ENCODE measurements at regions not wholly inside any gene's neighbourhood (a gene's known extent, or its start where the extent isn't known, plus 50 kb on each side); places are given as distances from the start of the nearest gene placed in this dataset.

- DNase-seq = no peak
- Histone ChIP-seq H3K27me3 (ENCODE audit: insufficient read depth, low read depth) (no peaks in the 10 kb centered on the region), H3K9me2 (ENCODE audit: insufficient read depth) (no peaks in the 10 kb centered on the region), H3K79me2 (ENCODE audit: low read depth) (no peaks in the 10 kb centered on the region), H2AFZ (no peak overlapping the region), H3K36me3 (ENCODE audit: low read depth) (no peaks in the 10 kb centered on the region), H3F3A (ENCODE audit: insufficient read depth, low read depth) (no peaks in the 10 kb centered on the region), H3K4me3 (no peak overlapping the region), H3K4me2 (no peak overlapping the region), H3K4me1 (replicated peaks; ENCODE audit: insufficient read depth) (no peaks in the 10 kb centered on the region), H3K27ac (no peak overlapping the region), H3K9me3 (ENCODE audit: insufficient read depth, low read depth) (no peaks in the 10 kb centered on the region), H4K20me1 (ENCODE audit: insufficient read depth) (no peaks in the 10 kb centered on the region)
- ChIA-PET CTCF (no interaction called here), POLR2A (ENCODE audit: unreplicated experiment) (no interaction called here)
- intact Hi-C loops (cut with micrococcal nuclease; ENCODE audit: unreplicated experiment) = no loop called here
- BruUV-seq (replicated peaks) = no TSS peak
- TF ChIP-seq CTCF (conservative IDR thresholded peaks at IDR 0.05) = no peak
- TF ChIP-seq EZH2 (IDR thresholded peaks at IDR 0.05; ENCODE audit: low read depth) = no peak
Observed at GRCh38 chr6:139790527-139790926, 416.1 kb upstream of the CITED2 start.

- CTCF ChIA-PET = no interaction called here
- Histone ChIP-seq H3K9me2 (ENCODE audit: insufficient read depth) (no peaks in the 10 kb centered on the region), H3K79me2 (ENCODE audit: low read depth) (no peaks in the 10 kb centered on the region), H3K4me1 (replicated peaks; ENCODE audit: insufficient read depth) (no peaks in the 10 kb centered on the region), H3F3A (ENCODE audit: insufficient read depth, low read depth) (no peaks in the 10 kb centered on the region), H3K27ac (no peak overlapping the region), H3K27me3 (ENCODE audit: insufficient read depth, low read depth) (no peaks in the 10 kb centered on the region), H2AFZ (no peak overlapping the region), H3K36me3 (ENCODE audit: low read depth) (no peaks in the 10 kb centered on the region), H3K9me3 (ENCODE audit: insufficient read depth, low read depth) (peaks cover 22% of the 10 kb centered on the region), H4K20me1 (ENCODE audit: insufficient read depth) (no peaks in the 10 kb centered on the region), H3K4me3 (no peak overlapping the region), H3K4me2 (no peak overlapping the region)
- POLR2A ChIA-PET (ENCODE audit: unreplicated experiment) = no interaction called here
- BruUV-seq (replicated peaks) = no TSS peak
- intact Hi-C loops (cut with micrococcal nuclease; ENCODE audit: unreplicated experiment) = no loop called here
- TF ChIP-seq EZH2 (IDR thresholded peaks at IDR 0.05; ENCODE audit: low read depth) (no peak), CTCF (conservative IDR thresholded peaks at IDR 0.05) (no peak)
- DNase-seq = no peak
Observed at GRCh38 chr6:139784222-139784769, 409.8 kb upstream of the CITED2 start.

GRCh38 chr6:139779988-139780774 is 405.7 kb upstream of the CITED2 start:
- no peak overlapping the region for H2AFZ ChIP-seq
- no peak overlapping the region for H3K4me3 ChIP-seq
- intact Hi-C loops (cut with micrococcal nuclease; ENCODE audit: unreplicated experiment) = no loop called here
- H3K4me1 ChIP-seq (replicated peaks; ENCODE audit: insufficient read depth) = no peaks in the 10 kb centered on the region; the same call in 1 of the 2 replicates
- H3F3A ChIP-seq (ENCODE audit: insufficient read depth, low read depth) = no peaks in the 10 kb centered on the region
- ChIA-PET POLR2A (ENCODE audit: unreplicated experiment) (no interaction called here), CTCF (no interaction called here)
- H3K36me3 ChIP-seq (ENCODE audit: low read depth) = no peaks in the 10 kb centered on the region
- H3K79me2 ChIP-seq (ENCODE audit: low read depth) = no peaks in the 10 kb centered on the region
- peaks cover 19% of the 10 kb centered on the region for H3K9me3 ChIP-seq (ENCODE audit: insufficient read depth, low read depth)
- H3K4me2 ChIP-seq = no peak overlapping the region
- H3K27me3 ChIP-seq (ENCODE audit: insufficient read depth, low read depth) = no peaks in the 10 kb centered on the region
- TF ChIP-seq CTCF (conservative IDR thresholded peaks at IDR 0.05) (no peak), EZH2 (IDR thresholded peaks at IDR 0.05; ENCODE audit: low read depth) (no peak)
- no peak for DNase-seq
- H3K27ac ChIP-seq = no peak overlapping the region
- H3K9me2 ChIP-seq (ENCODE audit: insufficient read depth) = no peaks in the 10 kb centered on the region
- H4K20me1 ChIP-seq (ENCODE audit: insufficient read depth) = no peaks in the 10 kb centered on the region
- BruUV-seq (replicated peaks) = no TSS peak

All from PC-9 (cell line).